GM12892 (cell line): ENCODE measurements at regions not wholly inside any gene's neighbourhood (a gene's known extent, or its start where the extent isn't known, plus 50 kb on each side); places are given as distances from the start of the nearest gene placed in this dataset.

Source experiments
- POLR2A ChIP-seq: IDR thresholded peaks from 2 replicates; pipeline ENCODE4 v1.6.1; 2011; ENCODE audit warnings: low read depth, low read length, control low read depth
- POLR2AphosphoS5 ChIP-seq: IDR thresholded peaks from 2 replicates; pipeline ENCODE4 v1.6.1; 2011; ENCODE audit warnings: low read depth, low read length, control low read depth
- TAF1 ChIP-seq: IDR thresholded peaks from 2 replicates; pipeline ENCODE4 v1.6.1; 2011; ENCODE audit warnings: low read depth, mild to moderate bottlenecking, control low read depth, low read length, borderline replicate concordance

DNA sequence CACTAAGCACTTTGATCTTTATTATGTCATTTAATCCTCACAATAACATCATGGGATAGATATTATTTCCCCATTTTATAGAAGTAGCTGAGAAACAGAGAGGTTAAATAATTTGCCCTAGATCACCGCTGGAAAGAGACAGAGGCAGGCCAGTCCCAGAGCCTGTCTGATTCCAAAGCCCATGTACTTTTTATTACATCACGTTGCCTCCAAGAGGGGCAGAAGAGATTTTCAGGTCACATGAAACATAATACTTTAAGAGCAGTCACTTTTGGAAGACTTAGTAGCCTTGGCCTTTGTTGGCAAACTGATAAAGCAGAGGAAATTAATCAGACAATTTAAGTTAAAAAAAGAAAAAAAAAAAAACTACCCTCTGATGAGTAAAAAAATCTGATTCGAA is 200.2 kb upstream of the ARHGAP20 start:
- TF ChIP-seq POLR2AphosphoS5 = no peak
- TF ChIP-seq POLR2A = no peak
- no peak for TF ChIP-seq TAF1
